SK-N-SH treated with all-trans-retinoic acid at 6 μM for 48 hours (cell line): ENCODE measurements at regions not wholly inside any gene's neighbourhood (a gene's known extent, or its start where the extent isn't known, plus 50 kb on each side); places are given as distances from the start of the nearest gene placed in this dataset.

Source experiments
- ATAC-seq: fragments of 200-7000 bp; cut with Tn5 transposase; 3 replicates; pipeline ENCODE4 v1.9.1; 2020; ENCODE audit warnings: mild to moderate bottlenecking, moderate library complexity
- ARNTL ChIP-seq: fragments of 450-650 bp; formaldehyde crosslinking; IDR thresholded peaks from 2 replicates; pipeline ENCODE4 v1.5.0; 2020; ENCODE audit warnings: low read depth, mild to moderate bottlenecking, moderate library complexity, borderline replicate concordance
- BACH2 ChIP-seq: fragments of 250-450 bp; sonication (Bioruptor Pico); IDR thresholded peaks from 2 replicates; pipeline ENCODE4 v1.9.0; 2021; ENCODE audit warnings: mild to moderate bottlenecking, borderline replicate concordance
- CSDC2 ChIP-seq: fragments of 250-450 bp; sonication (Bioruptor Pico); IDR thresholded peaks from 2 replicates; pipeline ENCODE4 v1.5.0; 2020; ENCODE audit warnings: mild to moderate bottlenecking, moderate library complexity
- ESRRG ChIP-seq: fragments of 250-450 bp; sonication (Bioruptor Pico); IDR thresholded peaks from 2 replicates; pipeline ENCODE4 v1.6.1; 2021; ENCODE audit warnings: mild to moderate bottlenecking
- ISL1 ChIP-seq: fragments of 250-450 bp; sonication (Bioruptor Pico); IDR thresholded peaks from 2 replicates; pipeline ENCODE4 v2.1.2; 2022; ENCODE audit warnings: mild to moderate bottlenecking, moderate library complexity
- OSR1 ChIP-seq: fragments of 250-450 bp; sonication (Bioruptor Pico); IDR thresholded peaks from 2 replicates; pipeline ENCODE4 v1.8.0; 2022; ENCODE audit warnings: moderate library complexity, mild to moderate bottlenecking, inconsistent platforms
- PPARA ChIP-seq: fragments of 250-450 bp; sonication (Bioruptor Pico); IDR thresholded peaks from 2 replicates; pipeline ENCODE4 v1.5.0; 2020; ENCODE audit warnings: mild to moderate bottlenecking, borderline replicate concordance
- RARB ChIP-seq: fragments of 250-450 bp; sonication (Bioruptor Pico); IDR thresholded peaks from 2 replicates; pipeline ENCODE4 v1.8.0; 2021; ENCODE audit warnings: mild to moderate bottlenecking, moderate library complexity
- SNAI2 ChIP-seq: fragments of 250-450 bp; sonication (Bioruptor Pico); IDR thresholded peaks from 2 replicates; pipeline ENCODE4 v1.5.0; 2020; ENCODE audit warnings: mild to moderate bottlenecking, moderate library complexity
- TOX ChIP-seq: fragments of 250-450 bp; sonication (Bioruptor Pico); IDR thresholded peaks from 2 replicates; pipeline ENCODE4 v1.8.0; 2021; ENCODE audit warnings: mild to moderate bottlenecking, moderate library complexity, borderline replicate concordance
- ZC3H10 ChIP-seq: fragments of 250-450 bp; sonication (Bioruptor Pico); IDR thresholded peaks from 2 replicates; pipeline ENCODE4 v1.5.1; 2021; ENCODE audit warnings: mild to moderate bottlenecking, moderate library complexity
- ZFP3 ChIP-seq: fragments of 250-450 bp; sonication (Bioruptor Pico); IDR thresholded peaks from 2 replicates; pipeline ENCODE4 v1.5.0; 2020; ENCODE audit warnings: mild to moderate bottlenecking, moderate library complexity
- ZFP30 ChIP-seq: fragments of 450-650 bp; formaldehyde crosslinking; IDR thresholded peaks from 2 replicates; pipeline ENCODE4 v1.5.0; 2022; ENCODE audit warnings: mild to moderate bottlenecking, moderate library complexity
- ZNF565 ChIP-seq: fragments of 450-650 bp; formaldehyde crosslinking; conservative IDR thresholded peaks from 2 replicates; pipeline ENCODE4 v1.5.0; 2020; ENCODE audit warnings: low read depth, mild to moderate bottlenecking, moderate library complexity
- ZNF70 ChIP-seq: fragments of 450-650 bp; formaldehyde crosslinking; IDR thresholded peaks from 2 replicates; pipeline ENCODE4 v1.5.0; 2020; ENCODE audit warnings: mild to moderate bottlenecking, moderate library complexity
- ZNF8 ChIP-seq: fragments of 450-650 bp; formaldehyde crosslinking; IDR thresholded peaks from 2 replicates; pipeline ENCODE4 v1.5.0; 2020; ENCODE audit warnings: mild to moderate bottlenecking, moderate library complexity
- TF ChIP-seq, protein P1 (sequence below): fragments of 250-450 bp; sonication (Bioruptor Pico); IDR thresholded peaks from 2 replicates; pipeline ENCODE4 v1.5.1; 2021; ENCODE audit warnings: mild to moderate bottlenecking, moderate library complexity
- TF ChIP-seq, protein P2 (sequence below): fragments of 250-450 bp; sonication (Bioruptor Pico); IDR thresholded peaks from 2 replicates; pipeline ENCODE4 v1.5.0; 2020; ENCODE audit warnings: mild to moderate bottlenecking, moderate library complexity
- TF ChIP-seq, protein P3 (sequence below): fragments of 250-450 bp; sonication (Bioruptor Pico); IDR thresholded peaks from 2 replicates; pipeline ENCODE4 v1.8.0; 2021; ENCODE audit warnings: low read depth, mild to moderate bottlenecking, moderate library complexity, borderline replicate concordance
- TF ChIP-seq, protein P4 (sequence below): fragments of 250-450 bp; sonication (Bioruptor Pico); IDR thresholded peaks from 2 replicates; pipeline ENCODE4 v1.5.1; 2020; ENCODE audit warnings: low read depth, mild to moderate bottlenecking, moderate library complexity
- TF ChIP-seq, protein P5 (sequence below): fragments of 250-450 bp; sonication (Bioruptor Pico); IDR thresholded peaks from 2 replicates; pipeline ENCODE4 v1.8.0; 2020; ENCODE audit warnings: mild to moderate bottlenecking, moderate library complexity, borderline replicate concordance

DNA sequence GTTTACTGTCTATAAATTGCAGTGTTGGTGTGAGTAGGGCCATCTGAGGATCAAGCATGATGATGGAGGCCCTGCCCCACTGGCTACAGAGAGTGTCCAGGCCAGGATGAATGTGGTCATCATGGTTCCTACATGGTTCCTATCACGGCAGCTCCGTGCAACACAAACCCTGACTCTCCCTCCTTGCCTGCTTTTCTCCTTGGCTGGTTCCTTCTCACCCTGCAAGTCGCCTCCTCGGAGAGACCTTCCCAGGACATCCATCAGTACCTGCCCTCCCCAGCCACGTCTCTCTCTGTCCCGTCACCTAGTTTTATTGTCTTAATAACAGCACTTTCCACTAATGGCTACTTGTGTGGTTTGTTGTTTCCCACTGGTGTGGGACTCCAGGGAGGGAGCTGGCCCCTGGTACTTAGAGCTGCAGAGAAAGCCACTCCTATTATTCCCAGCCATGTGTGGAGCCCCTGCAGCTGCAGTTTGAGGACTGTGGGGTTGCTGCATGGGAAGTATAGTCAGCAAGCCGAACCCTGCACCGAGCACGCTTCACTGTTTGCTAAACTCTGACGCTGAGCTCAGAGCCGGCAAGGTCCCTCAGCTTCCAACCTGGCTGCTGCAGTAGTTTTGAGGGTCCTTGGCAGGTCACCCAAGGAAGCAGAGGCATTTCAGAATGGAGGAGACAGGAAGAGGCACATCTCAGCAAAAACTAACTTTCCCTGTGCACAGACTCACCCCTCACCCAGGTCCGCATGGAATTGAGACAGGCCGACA, 146.4 kb upstream of the VSTM2B start:
- TF ChIP-seq, protein P1, sequence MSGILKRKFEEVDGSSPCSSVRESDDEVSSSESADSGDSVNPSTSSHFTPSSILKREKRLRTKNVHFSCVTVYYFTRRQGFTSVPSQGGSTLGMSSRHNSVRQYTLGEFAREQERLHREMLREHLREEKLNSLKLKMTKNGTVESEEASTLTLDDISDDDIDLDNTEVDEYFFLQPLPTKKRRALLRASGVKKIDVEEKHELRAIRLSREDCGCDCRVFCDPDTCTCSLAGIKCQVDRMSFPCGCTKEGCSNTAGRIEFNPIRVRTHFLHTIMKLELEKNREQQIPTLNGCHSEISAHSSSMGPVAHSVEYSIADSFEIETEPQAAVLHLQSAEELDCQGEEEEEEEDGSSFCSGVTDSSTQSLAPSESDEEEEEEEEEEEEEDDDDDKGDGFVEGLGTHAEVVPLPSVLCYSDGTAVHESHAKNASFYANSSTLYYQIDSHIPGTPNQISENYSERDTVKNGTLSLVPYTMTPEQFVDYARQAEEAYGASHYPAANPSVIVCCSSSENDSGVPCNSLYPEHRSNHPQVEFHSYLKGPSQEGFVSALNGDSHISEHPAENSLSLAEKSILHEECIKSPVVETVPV (CRISPR knock-in tag), result no peak
- TF ChIP-seq SNAI2 (CRISPR knock-in tag) (no peak), ZC3H10 (CRISPR knock-in tag) (no peak), PPARA (no peak), ZFP30 (CRISPR knock-in tag) (no peak), ZFP3 (CRISPR knock-in tag) (no peak), ARNTL (CRISPR knock-in tag) (no peak), ZNF8 (CRISPR knock-in tag) (no peak), ZNF565 (CRISPR knock-in tag) (no peak), ZNF70 (CRISPR knock-in tag) (no peak), OSR1 (CRISPR knock-in tag) (no peak), ESRRG (CRISPR knock-in tag) (no peak), ISL1 (CRISPR knock-in tag) (no peak), RARB (CRISPR knock-in tag) (no peak), TOX (CRISPR knock-in tag) (no peak), CSDC2 (CRISPR knock-in tag) (no peak)
- TF ChIP-seq, protein P2, sequence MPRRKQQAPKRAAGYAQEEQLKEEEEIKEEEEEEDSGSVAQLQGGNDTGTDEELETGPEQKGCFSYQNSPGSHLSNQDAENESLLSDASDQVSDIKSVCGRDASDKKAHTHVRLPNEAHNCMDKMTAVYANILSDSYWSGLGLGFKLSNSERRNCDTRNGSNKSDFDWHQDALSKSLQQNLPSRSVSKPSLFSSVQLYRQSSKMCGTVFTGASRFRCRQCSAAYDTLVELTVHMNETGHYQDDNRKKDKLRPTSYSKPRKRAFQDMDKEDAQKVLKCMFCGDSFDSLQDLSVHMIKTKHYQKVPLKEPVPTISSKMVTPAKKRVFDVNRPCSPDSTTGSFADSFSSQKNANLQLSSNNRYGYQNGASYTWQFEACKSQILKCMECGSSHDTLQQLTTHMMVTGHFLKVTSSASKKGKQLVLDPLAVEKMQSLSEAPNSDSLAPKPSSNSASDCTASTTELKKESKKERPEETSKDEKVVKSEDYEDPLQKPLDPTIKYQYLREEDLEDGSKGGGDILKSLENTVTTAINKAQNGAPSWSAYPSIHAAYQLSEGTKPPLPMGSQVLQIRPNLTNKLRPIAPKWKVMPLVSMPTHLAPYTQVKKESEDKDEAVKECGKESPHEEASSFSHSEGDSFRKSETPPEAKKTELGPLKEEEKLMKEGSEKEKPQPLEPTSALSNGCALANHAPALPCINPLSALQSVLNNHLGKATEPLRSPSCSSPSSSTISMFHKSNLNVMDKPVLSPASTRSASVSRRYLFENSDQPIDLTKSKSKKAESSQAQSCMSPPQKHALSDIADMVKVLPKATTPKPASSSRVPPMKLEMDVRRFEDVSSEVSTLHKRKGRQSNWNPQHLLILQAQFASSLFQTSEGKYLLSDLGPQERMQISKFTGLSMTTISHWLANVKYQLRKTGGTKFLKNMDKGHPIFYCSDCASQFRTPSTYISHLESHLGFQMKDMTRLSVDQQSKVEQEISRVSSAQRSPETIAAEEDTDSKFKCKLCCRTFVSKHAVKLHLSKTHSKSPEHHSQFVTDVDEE (CRISPR knock-in tag), result no peak
- TF ChIP-seq, protein P3, sequence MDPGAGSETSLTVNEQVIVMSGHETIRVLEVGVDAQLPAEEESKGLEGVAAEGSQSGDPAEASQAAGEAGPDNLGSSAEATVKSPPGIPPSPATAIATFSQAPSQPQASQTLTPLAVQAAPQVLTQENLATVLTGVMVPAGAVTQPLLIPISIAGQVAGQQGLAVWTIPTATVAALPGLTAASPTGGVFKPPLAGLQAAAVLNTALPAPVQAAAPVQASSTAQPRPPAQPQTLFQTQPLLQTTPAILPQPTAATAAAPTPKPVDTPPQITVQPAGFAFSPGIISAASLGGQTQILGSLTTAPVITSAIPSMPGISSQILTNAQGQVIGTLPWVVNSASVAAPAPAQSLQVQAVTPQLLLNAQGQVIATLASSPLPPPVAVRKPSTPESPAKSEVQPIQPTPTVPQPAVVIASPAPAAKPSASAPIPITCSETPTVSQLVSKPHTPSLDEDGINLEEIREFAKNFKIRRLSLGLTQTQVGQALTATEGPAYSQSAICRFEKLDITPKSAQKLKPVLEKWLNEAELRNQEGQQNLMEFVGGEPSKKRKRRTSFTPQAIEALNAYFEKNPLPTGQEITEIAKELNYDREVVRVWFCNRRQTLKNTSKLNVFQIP, result no peak
- TF ChIP-seq, protein P4, sequence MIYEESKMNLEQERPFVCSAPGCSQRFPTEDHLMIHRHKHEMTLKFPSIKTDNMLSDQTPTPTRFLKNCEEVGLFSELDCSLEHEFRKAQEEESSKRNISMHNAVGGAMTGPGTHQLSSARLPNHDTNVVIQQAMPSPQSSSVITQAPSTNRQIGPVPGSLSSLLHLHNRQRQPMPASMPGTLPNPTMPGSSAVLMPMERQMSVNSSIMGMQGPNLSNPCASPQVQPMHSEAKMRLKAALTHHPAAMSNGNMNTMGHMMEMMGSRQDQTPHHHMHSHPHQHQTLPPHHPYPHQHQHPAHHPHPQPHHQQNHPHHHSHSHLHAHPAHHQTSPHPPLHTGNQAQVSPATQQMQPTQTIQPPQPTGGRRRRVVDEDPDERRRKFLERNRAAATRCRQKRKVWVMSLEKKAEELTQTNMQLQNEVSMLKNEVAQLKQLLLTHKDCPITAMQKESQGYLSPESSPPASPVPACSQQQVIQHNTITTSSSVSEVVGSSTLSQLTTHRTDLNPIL (CRISPR knock-in tag), result no peak
- no peak for ATAC-seq

DNA sequence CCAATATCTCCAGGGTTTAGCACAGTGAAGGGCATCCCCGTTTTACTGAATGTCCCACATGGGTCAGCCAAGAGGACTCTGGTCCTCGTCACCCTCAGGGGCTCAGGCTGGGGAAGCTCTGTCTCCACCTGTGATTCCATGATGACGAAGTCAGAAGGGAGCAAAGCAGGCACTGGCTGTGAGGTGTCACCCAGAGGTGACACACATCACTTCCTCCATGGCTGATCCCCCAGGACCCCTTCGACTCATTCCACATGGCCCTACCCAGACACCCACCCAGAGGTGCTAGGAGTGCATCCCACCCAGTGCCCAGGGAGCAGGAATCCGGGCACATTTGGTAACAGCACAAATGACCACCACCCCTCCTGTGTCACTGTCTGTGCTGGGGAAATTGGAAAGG, 145.2 kb upstream of the VSTM2B start:
- ATAC-seq, result no peak

More for the DNA sequence above, 145.2 kb upstream of the VSTM2B start:
- no peak for TF ChIP-seq ESRRG (CRISPR knock-in tag)
- TF ChIP-seq, protein P2 (CRISPR knock-in tag), result no peak
- no peak for TF ChIP-seq ZNF8 (CRISPR knock-in tag)
- no peak for TF ChIP-seq BACH2 (CRISPR knock-in tag)
- TF ChIP-seq, protein P3, result no peak
- TF ChIP-seq, protein P5, sequence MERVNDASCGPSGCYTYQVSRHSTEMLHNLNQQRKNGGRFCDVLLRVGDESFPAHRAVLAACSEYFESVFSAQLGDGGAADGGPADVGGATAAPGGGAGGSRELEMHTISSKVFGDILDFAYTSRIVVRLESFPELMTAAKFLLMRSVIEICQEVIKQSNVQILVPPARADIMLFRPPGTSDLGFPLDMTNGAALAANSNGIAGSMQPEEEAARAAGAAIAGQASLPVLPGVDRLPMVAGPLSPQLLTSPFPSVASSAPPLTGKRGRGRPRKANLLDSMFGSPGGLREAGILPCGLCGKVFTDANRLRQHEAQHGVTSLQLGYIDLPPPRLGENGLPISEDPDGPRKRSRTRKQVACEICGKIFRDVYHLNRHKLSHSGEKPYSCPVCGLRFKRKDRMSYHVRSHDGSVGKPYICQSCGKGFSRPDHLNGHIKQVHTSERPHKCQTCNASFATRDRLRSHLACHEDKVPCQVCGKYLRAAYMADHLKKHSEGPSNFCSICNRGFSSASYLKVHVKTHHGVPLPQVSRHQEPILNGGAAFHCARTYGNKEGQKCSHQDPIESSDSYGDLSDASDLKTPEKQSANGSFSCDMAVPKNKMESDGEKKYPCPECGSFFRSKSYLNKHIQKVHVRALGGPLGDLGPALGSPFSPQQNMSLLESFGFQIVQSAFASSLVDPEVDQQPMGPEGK (CRISPR knock-in tag), result no peak
- TF ChIP-seq, protein P4 (CRISPR knock-in tag), result no peak
- TF ChIP-seq ISL1 (CRISPR knock-in tag), result no peak
